ENCODE measurements at regions not wholly inside any gene's neighbourhood (a gene's known extent, or its start where the extent isn't known, plus 50 kb on each side); places are given as distances from the start of the nearest gene placed in this dataset.

GRCh38 chr4:162401021-162401420 is 237.2 kb upstream of the FSTL5 start:
- H3K4me3 ChIP-seq (ENCODE audit: low read depth, low read length): no peak overlapping the region
- TF ChIP-seq CTCF (IDR thresholded peaks at IDR 0.05; ENCODE audit: control insufficient read depth, extremely low read depth, insufficient read depth): no peak
- DNase-seq (ENCODE audit: low read depth): no peak

GRCh38 chr4:162392946-162393345 is 229.1 kb upstream of the FSTL5 start:
- no peak overlapping the region for H3K4me3 ChIP-seq (ENCODE audit: low read depth, low read length)
- DNase-seq (ENCODE audit: low read depth): no peak
- TF ChIP-seq CTCF (IDR thresholded peaks at IDR 0.05; ENCODE audit: control insufficient read depth, extremely low read depth, insufficient read depth): no peak

- no peak for DNase-seq (ENCODE audit: low read depth)
- H3K4me3 ChIP-seq (ENCODE audit: low read depth, low read length): no peak overlapping the region
- TF ChIP-seq CTCF (IDR thresholded peaks at IDR 0.05; ENCODE audit: control insufficient read depth, extremely low read depth, insufficient read depth): no peak
Measured at GRCh38 chr4:162366146-162366545, 202.3 kb upstream of the FSTL5 start.

- no peak for TF ChIP-seq CTCF (IDR thresholded peaks at IDR 0.05; ENCODE audit: control insufficient read depth, extremely low read depth, insufficient read depth)
- no peak for DNase-seq (ENCODE audit: low read depth)
- no peak overlapping the region for H3K4me3 ChIP-seq (ENCODE audit: low read depth, low read length)
Measured at GRCh38 chr4:162364651-162365050, 200.9 kb upstream of the FSTL5 start.

GRCh38 chr4:162360369-162361149 is 196.8 kb upstream of the FSTL5 start:
- no peak overlapping the region for H3K4me3 ChIP-seq (ENCODE audit: low read depth, low read length)
- DNase-seq (ENCODE audit: low read depth): no peak
- no peak for TF ChIP-seq CTCF (IDR thresholded peaks at IDR 0.05; ENCODE audit: control insufficient read depth, extremely low read depth, insufficient read depth)

DNA sequence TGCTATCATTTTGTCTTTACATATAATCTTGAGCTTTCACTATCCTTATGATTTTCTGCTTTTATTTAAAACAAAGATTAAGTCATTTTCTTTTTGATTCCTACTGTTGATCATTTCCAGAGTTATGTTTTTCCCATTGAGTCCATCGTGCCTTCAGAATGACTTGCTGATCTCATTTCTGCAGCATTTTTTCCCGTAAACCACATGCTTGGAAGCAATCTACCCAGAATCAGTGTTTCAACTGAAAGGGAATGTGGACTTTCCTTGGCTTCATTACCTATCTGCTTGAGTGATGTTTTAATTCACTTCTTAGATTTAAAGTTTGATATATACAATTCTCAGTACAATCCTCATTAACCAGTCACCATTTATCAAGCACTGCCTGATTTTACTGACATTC is 192.4 kb upstream of the FSTL5 start:
- TF ChIP-seq CTCF (IDR thresholded peaks at IDR 0.05; ENCODE audit: control insufficient read depth, extremely low read depth, insufficient read depth): no peak
- no peak for DNase-seq (ENCODE audit: low read depth)
- H3K4me3 ChIP-seq (ENCODE audit: low read depth, low read length): no peak overlapping the region

DNA sequence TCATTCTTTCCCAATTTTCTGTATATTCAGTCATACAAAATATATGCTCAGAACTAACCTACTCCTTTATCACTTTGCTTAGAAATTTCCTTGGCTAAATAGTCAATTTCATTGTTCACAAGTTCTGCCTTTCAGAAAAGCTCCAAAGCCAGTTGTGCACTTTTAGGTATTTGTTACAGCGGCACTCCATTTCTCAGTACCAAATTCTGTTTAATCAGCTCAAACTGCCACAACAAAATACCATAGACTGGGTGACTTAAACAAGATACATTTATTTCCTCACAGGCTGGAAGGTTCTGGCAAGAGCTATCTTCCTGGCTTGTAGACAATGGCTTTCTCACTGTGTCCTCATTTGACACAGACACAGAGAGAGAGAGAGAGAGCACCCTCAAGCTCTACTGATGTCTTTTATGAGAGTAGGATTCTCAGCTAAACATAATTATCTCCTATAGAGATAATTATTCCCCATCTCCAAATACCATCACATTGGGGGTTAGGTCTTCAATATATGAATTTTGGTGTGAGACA is 188.8 kb upstream of the FSTL5 start:
- H3K4me3 ChIP-seq (ENCODE audit: low read depth, low read length): no peak overlapping the region
- no peak for TF ChIP-seq CTCF (IDR thresholded peaks at IDR 0.05; ENCODE audit: control insufficient read depth, extremely low read depth, insufficient read depth)
- peak; percentile 45 for DNase-seq (ENCODE audit: low read depth)
